DOHH2 (cell line): ENCODE measurements at regions not wholly inside any gene's neighbourhood (a gene's known extent, or its start where the extent isn't known, plus 50 kb on each side); places are given as distances from the start of the nearest gene placed in this dataset.

Experiments
- CTCF ChIP-seq: fragments of 200-600 bp; sonication (generic); IDR thresholded peaks from one replicate; pipeline ENCODE4 v1.5.1; 2014; ENCODE audit warnings: antibody characterized with exemption, mild to moderate bottlenecking, low read depth, low read length; ENCODE audit not compliant: poor library complexity, severe bottlenecking
- EZH2phosphoT487 ChIP-seq: fragments of 200-600 bp; sonication (generic); IDR thresholded peaks from 2 replicates; pipeline ENCODE4 v1.6.1; 2017; ENCODE audit warnings: borderline replicate concordance, mild to moderate bottlenecking, antibody characterized with exemption, low read length, moderate library complexity, mixed read lengths

GRCh38 chr5:77925503-77925902 lies 149.4 kb upstream of the TBCA start:
- TF ChIP-seq CTCF (no peak), EZH2phosphoT487 (no peak)
